Smooth muscle cell (in vitro differentiated cells): ENCODE measurements at regions not wholly inside any gene's neighbourhood (a gene's known extent, or its start where the extent isn't known, plus 50 kb on each side); places are given as distances from the start of the nearest gene placed in this dataset. TPM values are rescaled to one million over a fixed set of nuclear protein-coding genes. Genes with fewer than 3 reads are reported as not detected.

ENCODE experiments used
- DNase-seq: peaks from one replicate; lab custom pipeline; 2025; ENCODE audit not compliant: unreplicated experiment; lab: John Stamatoyannopoulos, UW
- H2AFZ ChIP-seq: fragments of 200-600 bp; sonication (generic); 2 replicates; pipeline ENCODE4 v1.6.0; 2016; ENCODE audit warnings: antibody characterized with exemption, low read depth, mild to moderate bottlenecking
- H3F3A ChIP-seq: fragments of 200-600 bp; sonication (generic); 2 replicates; pipeline ENCODE4 v1.6.0; 2017; ENCODE audit warnings: antibody characterized with exemption, low read depth
- H3K27ac ChIP-seq: fragments of 200-600 bp; sonication (generic); 2 replicates; pipeline ENCODE4 v1.5.1; 2016; ENCODE audit warnings: low read depth, mild to moderate bottlenecking
- H3K27me3 ChIP-seq: fragments of 200-600 bp; sonication (generic); 2 replicates; pipeline ENCODE4 v1.6.1; 2016; ENCODE audit warnings: low read depth, mild to moderate bottlenecking
- H3K36me3 ChIP-seq: fragments of 200-600 bp; sonication (generic); 2 replicates; pipeline ENCODE4 v1.5.1; 2016; ENCODE audit warnings: low read depth
- H3K4me1 ChIP-seq: fragments of 200-600 bp; sonication (generic); 2 replicates; pipeline ENCODE4 v1.5.1; 2016; ENCODE audit warnings: low read depth
- H3K4me2 ChIP-seq: fragments of 200-600 bp; sonication (generic); 2 replicates; pipeline ENCODE4 v1.6.0; 2016; ENCODE audit warnings: mild to moderate bottlenecking
- H3K4me3 ChIP-seq: fragments of 200-600 bp; sonication (generic); 2 replicates; pipeline ENCODE4 v1.5.1; 2016; ENCODE audit warnings: mild to moderate bottlenecking
- H3K79me2 ChIP-seq: fragments of 200-600 bp; sonication (generic); 2 replicates; pipeline ENCODE4 v1.6.0; 2016; ENCODE audit warnings: low read depth, mild to moderate bottlenecking
- H3K9ac ChIP-seq: fragments of 200-600 bp; sonication (generic); 2 replicates; pipeline ENCODE4 v1.6.0; 2016; ENCODE audit warnings: low read depth
- H3K9me3 ChIP-seq: fragments of 200-600 bp; sonication (generic); replicated peaks from 2 replicates; pipeline ENCODE4 v1.5.1; 2016; ENCODE audit warnings: low read depth
- H4K20me1 ChIP-seq: fragments of 200-600 bp; sonication (generic); 2 replicates; pipeline ENCODE4 v1.6.0; 2016; ENCODE audit warnings: low read depth
- WGBS: methylation state at CpG from one replicate; pipeline ENCODE4 v1.1.7; 2016; ENCODE audit warnings: low lambda C conversion rate; 5-methylcytosine and 5-hydroxymethylcytosine counted together
- small RNA-seq: library from RNA; depleted of rRNA; stranded (forward); fragments of <200 nt; gene quantifications from one replicate; pipeline ENCODE3, GENCODE V24; 2014
- TF ChIP-seq, protein P1 (sequence below): fragments of 200-600 bp; sonication (generic); IDR thresholded peaks from 2 replicates; pipeline ENCODE4 v1.5.1; 2017; ENCODE audit warnings: borderline replicate concordance, mild to moderate bottlenecking, antibody characterized with exemption; ENCODE audit not compliant: insufficient read depth, poor library complexity, severe bottlenecking

DNA sequence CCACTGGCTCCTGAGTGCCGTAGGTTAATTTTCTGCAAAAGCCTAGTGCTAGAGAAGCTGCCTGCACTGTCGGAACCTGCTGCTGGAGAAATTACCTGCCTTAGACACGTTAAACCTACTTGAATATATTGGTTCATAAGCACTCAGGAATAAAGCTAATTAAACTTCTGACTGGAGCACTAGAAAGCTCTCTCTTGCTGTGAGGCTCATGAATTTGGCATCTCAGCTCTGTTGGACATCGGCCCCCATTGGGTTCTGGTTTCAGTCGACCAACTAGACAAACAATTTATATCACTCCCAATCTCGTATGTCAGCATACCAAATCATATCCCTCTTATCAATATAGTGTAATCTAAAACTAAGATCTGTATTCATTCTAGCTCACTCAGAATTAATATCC lies 52.4 kb upstream of the SEMA3C start:
- Histone ChIP-seq H3K27me3 (no peaks in the 10 kb centered on the region), H3K9me3 (no peaks in the 10 kb centered on the region), H3K4me3 (no peak overlapping the region), H3K36me3 (no peaks in the 10 kb centered on the region), H3K4me2 (no peak overlapping the region), H3F3A (no peaks in the 10 kb centered on the region), H3K9ac (no peak overlapping the region), H3K4me1 (no peaks in the 10 kb centered on the region), H2AFZ (no peak overlapping the region), H3K27ac (no peak overlapping the region), H3K79me2 (no peaks in the 10 kb centered on the region), H4K20me1 (no peaks in the 10 kb centered on the region)
- TF ChIP-seq, protein P1, sequence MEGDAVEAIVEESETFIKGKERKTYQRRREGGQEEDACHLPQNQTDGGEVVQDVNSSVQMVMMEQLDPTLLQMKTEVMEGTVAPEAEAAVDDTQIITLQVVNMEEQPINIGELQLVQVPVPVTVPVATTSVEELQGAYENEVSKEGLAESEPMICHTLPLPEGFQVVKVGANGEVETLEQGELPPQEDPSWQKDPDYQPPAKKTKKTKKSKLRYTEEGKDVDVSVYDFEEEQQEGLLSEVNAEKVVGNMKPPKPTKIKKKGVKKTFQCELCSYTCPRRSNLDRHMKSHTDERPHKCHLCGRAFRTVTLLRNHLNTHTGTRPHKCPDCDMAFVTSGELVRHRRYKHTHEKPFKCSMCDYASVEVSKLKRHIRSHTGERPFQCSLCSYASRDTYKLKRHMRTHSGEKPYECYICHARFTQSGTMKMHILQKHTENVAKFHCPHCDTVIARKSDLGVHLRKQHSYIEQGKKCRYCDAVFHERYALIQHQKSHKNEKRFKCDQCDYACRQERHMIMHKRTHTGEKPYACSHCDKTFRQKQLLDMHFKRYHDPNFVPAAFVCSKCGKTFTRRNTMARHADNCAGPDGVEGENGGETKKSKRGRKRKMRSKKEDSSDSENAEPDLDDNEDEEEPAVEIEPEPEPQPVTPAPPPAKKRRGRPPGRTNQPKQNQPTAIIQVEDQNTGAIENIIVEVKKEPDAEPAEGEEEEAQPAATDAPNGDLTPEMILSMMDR: no peak
- DNase-seq: no peak
- 94% methylated on average over 6 of the region's 6 CpGs for WGBS

Small RNA genes in the stretch of these regions (small RNA-seq; reads per million reads assigned to genes)
- gene AC004866.1: not detected
